GM21529 (cell line): ENCODE measurements at regions not wholly inside any gene's neighbourhood (a gene's known extent, or its start where the extent isn't known, plus 50 kb on each side); places are given as distances from the start of the nearest gene placed in this dataset.

Experiments used
- ATAC-seq: cut with Tn5 transposase; IDR thresholded peaks from one replicate; pipeline ENCODE4 v1.9.1; 2021; ENCODE audit not compliant: unreplicated experiment

- ATAC-seq, result no peak
Measured at GRCh38 chr15:35168464-35168863, 83.4 kb upstream of the NANOGP8 start.

DNA sequence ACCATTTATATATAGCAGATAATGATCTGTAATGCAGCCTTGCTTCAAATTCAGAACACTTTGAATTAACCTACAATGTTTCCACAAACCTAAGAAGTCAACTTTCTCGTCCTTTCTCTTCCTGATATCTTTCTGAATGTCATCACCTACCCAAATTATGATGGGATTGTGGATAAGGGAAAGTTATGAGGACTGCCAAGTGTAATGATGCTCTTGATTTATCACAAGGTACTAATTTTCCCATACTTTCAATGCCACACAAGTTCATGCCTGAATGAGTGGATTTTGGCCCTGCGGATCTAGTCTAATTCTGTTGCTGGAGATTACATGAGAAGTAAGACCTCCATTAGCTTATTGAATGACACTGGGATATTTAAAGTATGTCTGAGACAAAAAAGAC lies 82.6 kb upstream of the NANOGP8 start:
- no peak for ATAC-seq

DNA sequence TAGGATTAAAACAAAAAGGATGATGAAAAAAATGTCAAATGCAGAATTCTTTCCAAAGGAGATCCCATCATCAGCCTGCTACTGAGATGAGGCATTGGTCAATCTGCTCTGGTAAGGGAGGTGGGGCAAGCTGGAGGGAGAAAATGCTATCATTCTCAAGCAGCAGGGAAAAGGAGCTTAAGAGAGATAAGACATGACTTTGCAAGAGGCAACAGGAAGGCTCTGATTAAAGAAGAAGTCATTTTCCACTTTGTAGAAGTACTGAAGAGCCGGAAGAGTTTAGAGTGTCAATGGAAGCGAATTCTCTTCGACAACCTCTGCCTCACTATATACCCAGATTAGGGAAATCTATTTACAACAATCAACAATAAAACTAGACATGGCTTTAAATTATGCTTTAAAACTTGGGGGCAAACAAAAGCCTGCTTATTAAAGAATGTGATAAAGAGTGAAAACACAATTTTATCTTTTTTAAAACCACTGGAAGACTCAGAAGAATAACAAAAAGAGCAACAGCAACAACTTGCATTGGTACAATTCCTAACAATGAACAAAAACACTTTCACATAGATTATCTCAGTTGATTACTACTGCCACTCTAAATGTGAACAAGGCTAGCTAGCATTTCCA lies 81.8 kb upstream of the NANOGP8 start:
- no peak for ATAC-seq

- ATAC-seq, result no peak
Measured at GRCh38 chr15:35161694-35162093, 76.6 kb upstream of the NANOGP8 start.

GRCh38 chr15:35159170-35159569 lies 74.1 kb upstream of the NANOGP8 start:
- ATAC-seq, result no peak

DNA sequence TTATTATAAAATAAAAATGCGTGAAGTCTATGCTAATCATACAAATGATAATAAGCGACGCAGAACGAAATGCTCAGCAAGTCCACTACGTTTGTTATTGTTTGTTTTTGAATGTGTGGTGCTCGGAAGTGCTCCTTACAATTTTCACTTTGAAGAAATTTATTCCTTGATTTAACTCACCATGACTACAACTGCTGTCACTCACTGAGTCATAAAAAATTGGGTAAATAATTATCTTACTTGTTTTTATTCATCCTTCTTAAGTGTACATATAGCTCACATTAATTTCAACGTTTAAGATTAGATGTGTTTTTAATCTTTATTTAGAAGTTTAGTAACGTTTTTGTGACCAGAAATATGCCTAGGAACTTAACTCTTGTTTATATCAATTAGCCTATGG lies 66.7 kb upstream of the NANOGP8 start:
- ATAC-seq, result no peak

DNA sequence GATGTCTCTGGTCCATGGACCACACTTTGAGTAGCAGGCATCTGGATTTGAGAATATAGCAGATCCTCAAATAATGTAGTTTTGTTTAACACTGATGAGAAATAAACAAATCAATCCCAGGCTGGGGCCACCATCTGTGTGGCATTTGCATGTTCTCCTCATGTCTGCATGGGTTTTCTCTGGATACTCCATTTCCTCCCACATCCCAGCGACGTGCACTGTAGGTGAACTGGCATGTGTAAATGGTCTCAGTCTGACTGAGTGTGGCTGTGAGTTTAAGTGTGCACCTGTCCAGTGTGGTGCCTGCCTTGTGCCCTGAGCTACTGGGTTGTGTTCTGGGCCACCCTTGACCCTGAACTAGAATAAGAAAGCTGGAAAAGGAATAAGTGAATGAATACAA lies 66.3 kb upstream of the NANOGP8 start:
- no peak for ATAC-seq

DNA sequence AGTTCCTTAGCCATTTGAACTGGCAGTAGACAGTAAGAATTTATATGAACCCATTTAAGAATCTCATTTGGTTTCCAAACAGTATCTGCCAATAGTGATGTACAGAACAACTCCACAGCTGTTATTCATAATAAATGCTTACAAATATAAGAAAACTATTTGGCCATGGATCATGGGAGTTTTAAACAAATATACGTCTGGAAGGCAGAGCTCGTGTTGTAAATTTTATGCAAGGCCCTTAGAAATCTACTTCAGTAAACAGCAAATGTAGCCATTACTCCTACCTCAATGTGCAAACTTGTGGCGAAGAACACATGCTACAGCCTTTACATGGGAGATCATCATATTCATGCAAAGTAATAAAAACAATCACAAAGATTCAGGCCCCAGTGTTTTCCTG lies 65.3 kb upstream of the NANOGP8 start:
- no peak for ATAC-seq

- ATAC-seq, result no peak
Measured at GRCh38 chr15:35145336-35145735, 60.2 kb upstream of the NANOGP8 start.

GRCh38 chr15:35142578-35142977 lies 57.5 kb upstream of the NANOGP8 start:
- ATAC-seq, result no peak

DNA sequence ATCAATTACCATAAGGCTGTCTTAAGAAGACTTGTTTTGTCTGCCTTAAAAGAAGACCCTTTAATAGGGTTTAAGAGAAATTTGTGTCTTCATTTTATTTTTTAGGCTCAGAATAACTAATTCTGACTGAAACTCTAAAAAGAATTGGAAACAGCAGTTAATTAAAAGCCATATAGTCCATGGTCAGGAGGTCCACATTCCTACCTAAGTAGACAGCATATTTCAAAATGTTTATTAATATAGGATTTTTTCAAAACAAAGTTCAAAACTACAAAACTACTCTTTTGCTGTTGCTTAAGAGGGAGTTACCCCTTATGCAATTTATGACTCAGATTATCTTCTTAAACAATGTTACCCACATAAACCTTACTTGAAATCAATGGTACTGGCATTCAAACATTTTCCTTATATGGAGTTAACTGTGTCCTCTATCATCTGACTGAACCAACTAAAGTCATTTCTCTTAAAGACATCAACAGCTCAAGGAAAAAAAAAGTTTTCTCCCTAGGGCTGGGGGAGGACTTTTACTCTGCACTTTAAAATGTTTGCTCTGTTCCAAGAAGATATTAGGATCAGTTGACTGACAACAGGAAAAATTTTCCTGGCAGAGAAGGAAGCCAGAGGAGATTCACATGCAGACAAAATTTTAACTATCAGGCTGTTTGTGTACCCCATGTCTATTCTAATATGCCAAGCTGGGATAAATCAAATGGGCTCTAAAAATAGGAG lies 56.8 kb upstream of the NANOGP8 start:
- no peak for ATAC-seq

GRCh38 chr15:35139822-35140221 lies 54.7 kb upstream of the NANOGP8 start:
- no peak for ATAC-seq

DNA sequence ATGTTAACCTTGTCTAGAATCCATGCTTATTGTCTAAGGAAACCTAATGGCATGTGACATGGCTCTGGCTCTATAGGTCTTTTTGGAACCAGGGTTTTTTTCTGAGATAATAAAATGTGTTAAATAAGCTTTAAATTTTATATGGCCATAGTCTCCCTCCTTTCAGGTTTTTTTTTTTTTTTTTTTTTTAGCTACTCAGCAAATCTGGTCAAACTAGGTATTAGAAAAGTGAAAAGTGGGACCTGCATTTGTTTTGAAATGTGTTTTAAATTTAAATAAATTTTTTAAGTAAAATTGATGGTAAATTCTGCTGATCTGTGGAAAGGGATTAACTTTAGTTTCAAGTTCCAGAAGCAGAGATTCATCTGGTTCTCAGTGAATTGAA lies 52.1 kb upstream of the NANOGP8 start:
- no peak for ATAC-seq

- peak; percentile 98 for ATAC-seq
Measured at GRCh38 chr15:35136321-35137189, 51.5 kb upstream of the NANOGP8 start.
